ENCODE measurements at regions not wholly inside any gene's neighbourhood (a gene's known extent, or its start where the extent isn't known, plus 50 kb on each side); places are given as distances from the start of the nearest gene placed in this dataset.

- no peak for TF ChIP-seq CTCF (IDR thresholded peaks at IDR 0.05; ENCODE audit: insufficient read depth, low read length, poor library complexity, severe bottlenecking)
- no peak for TF ChIP-seq EZH2phosphoT487 (conservative IDR thresholded peaks at IDR 0.05; ENCODE audit: low read length)
Measured at GRCh38 chr12:67842124-67842523, 147.1 kb upstream of the IFNG-AS1 start.

Measured in SU-DHL-6 (cell line).